GM19351 (cell line): ENCODE measurements at regions not wholly inside any gene's neighbourhood (a gene's known extent, or its start where the extent isn't known, plus 50 kb on each side); places are given as distances from the start of the nearest gene placed in this dataset.

ENCODE experiments used
- ATAC-seq: cut with Tn5 transposase; IDR thresholded peaks from one replicate; pipeline ENCODE4 v1.9.1; 2021; ENCODE audit warnings: mild to moderate bottlenecking, moderate library complexity; ENCODE audit not compliant: unreplicated experiment

DNA sequence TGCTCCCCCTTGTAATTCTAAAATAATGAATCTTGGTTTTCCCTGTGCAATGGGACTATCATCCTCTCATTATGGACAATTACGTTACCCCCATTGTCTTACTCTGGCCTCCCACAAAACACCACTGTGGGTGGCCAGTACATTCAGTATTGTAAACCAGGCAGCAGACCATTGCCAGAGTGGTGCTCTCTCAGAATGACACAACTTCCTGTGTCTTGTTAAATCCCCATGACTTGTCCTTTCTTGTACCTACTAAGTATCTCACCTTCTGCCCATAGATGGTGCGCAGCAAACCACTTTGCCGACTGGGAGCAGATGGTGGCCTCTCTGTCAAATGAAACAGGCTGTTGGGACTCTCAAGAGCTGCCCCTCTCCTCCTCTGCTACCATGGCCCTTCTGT lies 287.1 kb upstream of the RAG2 start:
- ATAC-seq, result no peak

DNA sequence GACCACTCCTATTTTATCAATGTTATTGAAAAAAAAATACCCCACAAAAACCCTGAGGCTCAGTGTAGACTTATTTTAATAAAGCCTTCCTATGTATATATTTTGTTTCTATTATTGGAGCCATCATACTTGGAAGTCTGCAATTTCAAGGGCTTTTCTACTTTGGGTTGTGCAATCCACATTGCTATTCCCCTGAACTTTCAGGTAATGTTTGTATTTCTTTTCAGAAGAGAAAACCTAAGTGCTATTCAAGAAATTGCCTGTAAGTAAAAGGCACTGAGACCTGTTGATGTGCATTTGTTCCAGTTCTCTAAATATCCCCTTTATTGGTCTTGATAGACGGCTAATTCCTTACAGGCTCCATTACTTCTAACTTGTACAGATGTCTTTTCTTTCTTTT lies 280.7 kb upstream of the RAG2 start:
- ATAC-seq, result no peak

GRCh38 chr11:36877149-36877548 lies 279.1 kb upstream of the RAG2 start:
- no peak for ATAC-seq

DNA sequence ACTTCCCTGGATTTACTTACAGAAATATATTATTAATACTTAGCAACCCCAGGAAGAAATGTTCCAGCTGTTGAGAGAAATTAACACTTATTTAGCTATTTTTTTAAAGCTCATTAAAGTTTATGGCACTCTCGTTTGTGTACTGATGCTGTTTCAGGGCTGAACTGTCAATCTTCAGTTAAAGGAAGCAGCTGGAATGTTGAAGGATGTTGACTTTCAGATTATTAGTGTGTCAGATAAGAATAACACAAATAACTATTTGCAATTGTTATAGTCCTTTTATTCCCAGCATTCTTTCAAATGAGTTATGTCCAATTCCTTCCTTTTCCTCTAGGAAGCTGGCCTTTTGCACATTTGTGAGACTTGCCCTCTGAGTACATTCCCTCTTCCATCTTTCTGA lies 278.2 kb upstream of the RAG2 start:
- no peak for ATAC-seq

DNA sequence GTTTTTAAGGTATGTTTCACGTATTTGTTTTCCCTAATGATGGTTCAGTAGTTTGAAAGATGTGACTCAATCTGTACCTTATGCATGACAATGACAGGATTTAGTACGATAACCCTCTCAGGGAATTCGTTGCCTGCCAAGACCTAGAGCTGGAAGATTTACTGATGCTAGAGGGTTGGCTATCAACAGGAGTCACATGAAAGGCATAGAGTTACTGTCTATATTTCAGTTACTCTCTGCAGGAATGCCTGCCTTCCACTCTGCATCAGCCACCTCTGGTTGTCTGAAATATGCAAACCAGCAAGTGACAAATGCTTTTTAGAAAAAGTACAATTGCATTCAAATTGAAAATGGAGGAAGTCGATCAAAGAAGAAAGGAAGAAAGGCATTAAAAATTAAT lies 276.3 kb upstream of the RAG2 start:
- ATAC-seq, result no peak

DNA sequence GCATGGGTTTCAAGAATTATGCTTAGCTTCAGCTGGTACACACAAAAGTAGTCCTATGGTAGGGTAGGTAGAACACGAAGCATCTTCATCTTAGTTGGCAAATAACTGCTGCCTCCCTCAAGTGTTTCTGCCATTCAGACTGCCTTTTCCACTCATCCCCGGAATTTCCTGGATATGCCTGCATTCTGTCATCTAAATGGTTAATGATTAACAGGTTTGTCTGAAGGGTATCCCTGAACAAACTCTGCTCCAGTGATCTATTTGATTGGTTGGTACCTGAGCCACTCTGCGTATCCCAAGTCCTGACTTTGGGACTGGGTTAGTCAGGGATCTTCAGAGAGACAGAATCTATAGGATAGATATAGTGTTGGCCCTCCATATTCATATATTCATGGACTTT lies 272.3 kb upstream of the RAG2 start:
- no peak for ATAC-seq

GRCh38 chr11:36868380-36868779 lies 270.3 kb upstream of the RAG2 start:
- ATAC-seq, result no peak

GRCh38 chr11:36865846-36866245 lies 267.8 kb upstream of the RAG2 start:
- ATAC-seq, result no peak

GRCh38 chr11:36854875-36855274 lies 256.8 kb upstream of the RAG2 start:
- ATAC-seq, result no peak

DNA sequence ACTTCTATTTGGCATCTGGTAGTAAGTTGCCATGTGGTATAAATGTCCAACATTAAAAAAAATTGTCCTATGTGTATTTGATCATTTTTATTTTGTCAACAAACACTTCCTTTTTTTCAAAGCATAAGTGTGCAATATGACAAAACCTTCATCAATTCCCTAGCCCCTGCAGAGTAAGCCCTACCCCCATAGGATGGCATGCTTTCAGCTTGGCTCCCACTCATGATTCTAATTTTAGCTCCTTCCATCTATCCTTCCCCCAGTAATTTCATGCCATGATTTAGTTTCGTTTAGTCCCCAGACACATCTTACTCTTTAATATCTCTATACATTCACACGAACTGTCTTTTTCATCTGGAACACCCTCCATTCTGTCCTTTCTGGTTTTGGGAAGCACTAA lies 250.6 kb upstream of the RAG2 start:
- ATAC-seq, result no peak

GRCh38 chr11:36840378-36840777 lies 242.3 kb upstream of the RAG2 start:
- no peak for ATAC-seq

GRCh38 chr11:36837831-36838437 lies 239.9 kb upstream of the RAG2 start:
- no peak for ATAC-seq

GRCh38 chr11:36825251-36825650 lies 227.2 kb upstream of the RAG2 start:
- ATAC-seq, result no peak

DNA sequence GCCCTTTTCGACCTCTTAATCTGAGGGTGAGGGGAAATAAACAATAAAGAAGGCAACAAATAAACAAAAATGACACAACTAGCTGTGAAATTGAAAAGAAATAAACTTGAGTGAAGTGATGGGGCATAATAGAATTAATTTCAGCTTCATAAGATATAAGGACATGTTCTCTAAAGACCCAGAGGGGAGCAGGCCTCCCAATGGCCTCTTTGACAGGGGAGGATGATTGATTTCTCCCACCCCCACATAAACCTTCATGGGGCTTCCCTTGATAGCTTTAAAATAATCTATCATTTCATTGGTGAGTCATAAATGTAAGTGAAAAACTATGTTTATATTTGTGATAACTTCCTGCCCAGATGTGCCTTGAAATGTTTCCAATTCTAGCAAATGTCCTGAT lies 226.3 kb upstream of the RAG2 start:
- ATAC-seq, result no peak

- peak; percentile 67 for ATAC-seq
These were observed 224.8 kb upstream of the RAG2 start for GRCh38 chr11:36822829-36823228.

- ATAC-seq, result no peak
These were observed 220.4 kb upstream of the RAG2 start for GRCh38 chr11:36818410-36818809.

DNA sequence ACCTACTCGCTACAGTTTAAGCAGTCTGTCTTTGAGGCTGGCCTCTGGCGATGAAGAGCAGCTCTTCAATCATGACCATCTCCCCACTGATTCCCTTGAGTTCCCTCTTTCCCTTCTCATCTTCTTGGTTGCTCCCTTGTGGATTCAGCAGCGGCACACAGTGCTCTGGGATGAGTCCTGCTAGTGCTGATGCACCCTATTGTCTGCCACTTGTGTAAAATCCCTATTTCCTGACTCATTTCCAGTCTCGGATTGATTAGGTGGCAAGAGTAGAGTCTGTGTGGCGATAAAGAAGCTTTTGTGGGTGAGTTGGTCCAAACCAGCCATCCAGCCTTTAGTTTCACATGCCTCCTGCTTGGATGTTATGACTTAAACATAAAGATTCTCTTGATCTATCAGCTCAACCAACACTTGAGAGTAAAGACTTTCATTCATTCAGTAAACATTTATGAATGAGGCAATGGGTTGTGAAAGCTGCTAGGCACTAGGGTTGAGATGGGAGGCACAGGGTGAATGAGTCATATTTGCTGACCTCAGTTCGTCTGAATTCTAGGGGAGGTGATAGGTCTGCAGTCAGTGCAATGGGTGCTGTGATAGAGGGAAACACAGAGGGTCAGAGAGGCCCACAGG lies 219.4 kb upstream of the RAG2 start:
- ATAC-seq, result no peak

- no peak for ATAC-seq
These were observed 211.3 kb upstream of the RAG2 start for GRCh38 chr11:36809303-36809702.

GRCh38 chr11:36807871-36808270 lies 209.8 kb upstream of the RAG2 start:
- ATAC-seq, result no peak

GRCh38 chr11:36803084-36803483 lies 205.0 kb upstream of the RAG2 start:
- no peak for ATAC-seq

DNA sequence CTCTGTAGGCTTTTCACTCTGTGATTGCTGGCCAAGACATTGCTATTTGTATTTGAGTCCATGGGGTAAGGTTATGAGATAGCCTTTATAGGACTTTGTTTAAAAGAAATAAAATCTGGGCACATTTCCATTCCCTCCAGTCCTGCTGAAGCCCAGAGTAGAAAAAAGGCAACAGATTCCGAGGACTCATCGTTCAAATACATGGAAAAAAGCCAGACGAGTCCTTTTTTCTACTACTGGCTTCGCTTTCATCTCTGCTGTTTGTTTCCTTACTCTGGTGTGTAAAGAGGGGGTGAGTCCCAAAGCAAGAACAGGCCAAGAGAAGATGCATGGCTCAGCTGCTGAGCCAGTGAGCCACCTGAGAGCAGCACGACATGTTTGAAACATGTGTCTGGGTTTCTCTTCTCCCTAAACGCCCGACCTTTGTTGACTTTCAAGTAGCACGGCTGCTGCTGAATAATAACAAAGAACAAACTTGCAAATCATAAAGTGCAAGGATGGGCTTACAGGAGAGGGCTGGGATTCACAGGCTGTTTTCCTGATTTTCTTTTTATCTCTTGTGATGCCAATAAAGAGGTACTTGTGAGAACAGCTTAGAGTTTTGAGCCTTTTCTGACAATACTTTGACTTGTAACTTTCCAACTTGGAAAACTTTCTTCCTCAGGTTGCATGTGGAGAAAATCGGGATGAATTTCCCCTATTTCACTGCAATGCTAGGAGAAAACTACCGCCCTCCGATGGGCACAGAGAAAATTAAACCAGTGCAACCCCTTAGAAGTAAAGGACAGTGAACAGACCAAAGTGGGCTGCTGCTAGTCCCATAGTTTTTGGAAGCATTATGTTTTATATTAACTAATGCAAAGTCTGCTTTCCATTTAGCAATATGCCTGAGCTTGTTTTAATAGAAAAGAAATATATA lies 195.2 kb upstream of the RAG2 start:
- ATAC-seq, result no peak

DNA sequence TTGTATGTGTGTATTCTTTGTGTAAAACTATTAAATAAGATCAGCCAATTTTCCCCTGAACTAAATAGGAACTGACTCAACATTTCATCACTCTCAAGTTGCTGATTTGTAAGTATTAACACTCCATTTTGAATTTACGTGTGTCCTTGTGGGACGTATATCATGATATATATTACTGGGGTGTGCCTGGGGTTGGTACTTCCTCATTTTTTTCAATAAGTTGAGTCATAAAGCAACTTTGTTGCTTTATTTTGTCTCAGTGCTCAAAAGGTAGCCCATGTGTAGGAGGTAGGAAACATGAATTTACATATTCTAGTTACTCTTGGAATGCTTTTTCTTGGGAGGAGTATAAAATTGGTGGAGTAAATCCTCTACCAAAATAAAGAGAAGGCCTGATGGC lies 193.9 kb upstream of the RAG2 start:
- peak; percentile 93 for ATAC-seq
